BE2C (cell line): ENCODE measurements at regions not wholly inside any gene's neighbourhood (a gene's known extent, or its start where the extent isn't known, plus 50 kb on each side); places are given as distances from the start of the nearest gene placed in this dataset.

Experiments
- DNase-seq: peaks from one replicate; pipeline ENCODE4 v3.0.0-alpha.2; 2020
- H3K27me3 ChIP-seq: fragments of 250-450 bp; sonication (Bioruptor Pico); 2 replicates; pipeline ENCODE4 v1.5.1; 2020; ENCODE audit warnings: mild to moderate bottlenecking
- H3K36me3 ChIP-seq: fragments of 250-450 bp; sonication (Bioruptor Pico); 2 replicates; pipeline ENCODE4 v1.5.1; 2020; ENCODE audit warnings: mild to moderate bottlenecking
- H3K4me1 ChIP-seq: fragments of 250-450 bp; sonication (Bioruptor Pico); 2 replicates; pipeline ENCODE4 v1.5.1; 2020
- H3K4me3 ChIP-seq: 2 replicates; pipeline ENCODE4 v1.5.1; 2011; ENCODE audit warnings: low read depth, low read length
- H3K9me3 ChIP-seq: fragments of 250-450 bp; sonication (Bioruptor Pico); 2 replicates; pipeline ENCODE4 v1.5.1; 2020
- CTCF ChIP-seq: IDR thresholded peaks from 2 replicates; pipeline ENCODE4 v1.5.1; 2012; ENCODE audit warnings: mild to moderate bottlenecking, low read depth, low read length

GRCh38 chr4:1540601-1541375 lies 134.5 kb upstream of the NKX1-1 start:
- H3K4me3 ChIP-seq = no peak overlapping the region
- H3K36me3 ChIP-seq = no peaks in the 10 kb centered on the region
- H3K27me3 ChIP-seq = peaks cover 21% of the 10 kb centered on the region
- H3K4me1 ChIP-seq = no peaks in the 10 kb centered on the region
- no peaks in the 10 kb centered on the region for H3K9me3 ChIP-seq
- DNase-seq = no peak
- TF ChIP-seq CTCF = no peak

- TF ChIP-seq CTCF = no peak
- H3K36me3 ChIP-seq = no peaks in the 10 kb centered on the region
- no peaks in the 10 kb centered on the region for H3K9me3 ChIP-seq
- no peaks in the 10 kb centered on the region for H3K4me1 ChIP-seq
- DNase-seq = no peak
- no peak overlapping the region for H3K4me3 ChIP-seq
- peaks cover 24% of the 10 kb centered on the region for H3K27me3 ChIP-seq
Measured at GRCh38 chr4:1539859-1540600, 133.8 kb upstream of the NKX1-1 start.

GRCh38 chr4:1538941-1539772 lies 132.9 kb upstream of the NKX1-1 start:
- H3K27me3 ChIP-seq = peaks cover 28% of the 10 kb centered on the region
- H3K9me3 ChIP-seq = no peaks in the 10 kb centered on the region
- no peak for DNase-seq
- no peaks in the 10 kb centered on the region for H3K4me1 ChIP-seq
- no peaks in the 10 kb centered on the region for H3K36me3 ChIP-seq
- H3K4me3 ChIP-seq = no peak overlapping the region
- TF ChIP-seq CTCF = no peak

- DNase-seq = no peak
- Histone ChIP-seq H3K27me3 (peaks cover 39% of the 10 kb centered on the region), H3K4me1 (peaks cover 2% of the 10 kb centered on the region; the same call in 1 of the 2 replicates), H3K4me3 (no peak overlapping the region), H3K36me3 (no peaks in the 10 kb centered on the region), H3K9me3 (no peaks in the 10 kb centered on the region)
- TF ChIP-seq CTCF = no peak
Measured at GRCh38 chr4:1538096-1538410, 131.8 kb upstream of the NKX1-1 start.

GRCh38 chr4:1537410-1538095 lies 131.3 kb upstream of the NKX1-1 start:
- DNase-seq = no peak
- Histone ChIP-seq H3K4me1 (peaks cover 2% of the 10 kb centered on the region; the same call in 1 of the 2 replicates), H3K4me3 (no peak overlapping the region), H3K27me3 (peaks cover 41% of the 10 kb centered on the region), H3K36me3 (no peaks in the 10 kb centered on the region), H3K9me3 (no peaks in the 10 kb centered on the region)
- no peak for TF ChIP-seq CTCF
